Mammary epithelial cell (primary cell): ENCODE measurements at regions not wholly inside any gene's neighbourhood (a gene's known extent, or its start where the extent isn't known, plus 50 kb on each side); places are given as distances from the start of the nearest gene placed in this dataset.

Experiments used
- CTCF ChIP-seq, 2 donors: IDR thresholded peaks in 1 of 2; conservative IDR thresholded peaks in 1 of 2; 2 replicates each; pipeline ENCODE4 v1.5.1; 2011 to 2012; ENCODE audit warnings: inconsistent platforms in 2 of 2, low read length in 2 of 2, mild to moderate bottlenecking in 2 of 2, control low read depth in 1 of 2, low read depth in 1 of 2; ENCODE audit not compliant: insufficient read depth in 1 of 2; ENCODE audit errors: extremely low read depth in 1 of 2
- EZH2 ChIP-seq: IDR thresholded peaks from 2 replicates; pipeline ENCODE4 v1.6.1; 2012; ENCODE audit warnings: low read length, inconsistent platforms, borderline replicate concordance

GRCh38 chr5:15131909-15132308, 260.3 kb upstream of the ANKH start:
- TF ChIP-seq EZH2 (no peak), CTCF (conservative IDR thresholded peaks at IDR 0.05 in 1 of 2, IDR thresholded peaks at IDR 0.05 in 1 of 2; ENCODE audit: extremely low read depth in 1 of 2, insufficient read depth in 1 of 2, low read depth in 1 of 2, low read length in 2 of 2) (no peak)
